GM12872 (cell line): ENCODE measurements at regions not wholly inside any gene's neighbourhood (a gene's known extent, or its start where the extent isn't known, plus 50 kb on each side); places are given as distances from the start of the nearest gene placed in this dataset.

Experiments used
- TF ChIP-seq, protein P1 (sequence below): IDR thresholded peaks from 3 replicates; pipeline ENCODE4 v1.5.1; 2011; ENCODE audit warnings: low read depth, mild to moderate bottlenecking, low read length, moderate library complexity; ENCODE audit not compliant: insufficient read depth

DNA sequence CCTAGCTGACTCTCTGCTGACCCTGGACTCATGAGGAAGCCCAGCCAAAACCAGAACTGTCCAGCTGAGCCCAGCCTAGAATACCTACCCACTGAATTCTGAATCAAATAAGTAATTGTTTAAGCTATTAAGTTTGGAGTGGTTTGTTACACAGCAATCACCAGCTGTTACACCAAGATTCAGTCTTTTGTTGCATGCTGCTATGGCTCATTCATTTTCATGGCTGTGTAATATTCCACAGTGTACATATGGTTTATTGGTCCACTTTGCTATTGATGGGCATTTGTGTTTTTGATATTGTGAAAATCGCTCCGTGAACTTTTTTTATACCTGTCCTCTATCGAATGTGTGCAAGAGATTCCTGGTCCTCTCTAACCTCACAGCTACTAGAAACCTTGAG is 156.4 kb downstream of the FGF18 start:
- TF ChIP-seq, protein P1, sequence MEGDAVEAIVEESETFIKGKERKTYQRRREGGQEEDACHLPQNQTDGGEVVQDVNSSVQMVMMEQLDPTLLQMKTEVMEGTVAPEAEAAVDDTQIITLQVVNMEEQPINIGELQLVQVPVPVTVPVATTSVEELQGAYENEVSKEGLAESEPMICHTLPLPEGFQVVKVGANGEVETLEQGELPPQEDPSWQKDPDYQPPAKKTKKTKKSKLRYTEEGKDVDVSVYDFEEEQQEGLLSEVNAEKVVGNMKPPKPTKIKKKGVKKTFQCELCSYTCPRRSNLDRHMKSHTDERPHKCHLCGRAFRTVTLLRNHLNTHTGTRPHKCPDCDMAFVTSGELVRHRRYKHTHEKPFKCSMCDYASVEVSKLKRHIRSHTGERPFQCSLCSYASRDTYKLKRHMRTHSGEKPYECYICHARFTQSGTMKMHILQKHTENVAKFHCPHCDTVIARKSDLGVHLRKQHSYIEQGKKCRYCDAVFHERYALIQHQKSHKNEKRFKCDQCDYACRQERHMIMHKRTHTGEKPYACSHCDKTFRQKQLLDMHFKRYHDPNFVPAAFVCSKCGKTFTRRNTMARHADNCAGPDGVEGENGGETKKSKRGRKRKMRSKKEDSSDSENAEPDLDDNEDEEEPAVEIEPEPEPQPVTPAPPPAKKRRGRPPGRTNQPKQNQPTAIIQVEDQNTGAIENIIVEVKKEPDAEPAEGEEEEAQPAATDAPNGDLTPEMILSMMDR: no peak

DNA sequence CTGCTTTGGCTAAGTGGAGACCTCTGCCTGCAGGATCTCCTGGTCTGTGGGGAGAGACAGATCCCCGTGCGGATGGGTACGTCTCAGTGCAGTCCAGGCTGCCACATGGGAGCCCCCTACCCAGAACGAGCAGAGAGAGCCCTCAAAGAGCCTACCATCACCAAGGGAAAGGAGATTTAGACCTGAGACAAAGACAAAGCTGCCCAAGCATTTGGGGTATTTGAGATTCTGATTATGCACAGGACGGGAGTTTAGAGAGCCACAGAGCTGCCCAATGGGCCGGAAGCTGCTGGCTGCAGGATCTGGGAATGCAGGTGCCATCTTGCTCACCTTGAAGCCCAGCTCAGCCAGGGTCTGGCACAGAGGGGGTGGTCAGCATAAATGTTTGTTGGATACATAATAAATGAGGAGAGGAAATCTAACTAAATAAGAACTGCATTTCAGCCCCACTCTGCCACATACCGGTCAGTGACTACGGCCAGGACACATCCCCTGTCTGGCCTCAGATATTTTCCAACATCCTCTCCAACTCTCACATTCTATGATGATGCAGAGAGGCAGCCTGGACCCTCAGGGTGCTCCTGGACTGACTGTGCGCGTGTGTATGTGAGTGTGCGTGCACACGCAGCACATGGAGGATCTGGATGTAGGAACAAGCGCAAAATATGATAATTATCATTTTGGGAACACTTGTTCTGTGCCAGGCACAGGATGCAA is 157.8 kb downstream of the FGF18 start:
- TF ChIP-seq, protein P1: no peak

DNA sequence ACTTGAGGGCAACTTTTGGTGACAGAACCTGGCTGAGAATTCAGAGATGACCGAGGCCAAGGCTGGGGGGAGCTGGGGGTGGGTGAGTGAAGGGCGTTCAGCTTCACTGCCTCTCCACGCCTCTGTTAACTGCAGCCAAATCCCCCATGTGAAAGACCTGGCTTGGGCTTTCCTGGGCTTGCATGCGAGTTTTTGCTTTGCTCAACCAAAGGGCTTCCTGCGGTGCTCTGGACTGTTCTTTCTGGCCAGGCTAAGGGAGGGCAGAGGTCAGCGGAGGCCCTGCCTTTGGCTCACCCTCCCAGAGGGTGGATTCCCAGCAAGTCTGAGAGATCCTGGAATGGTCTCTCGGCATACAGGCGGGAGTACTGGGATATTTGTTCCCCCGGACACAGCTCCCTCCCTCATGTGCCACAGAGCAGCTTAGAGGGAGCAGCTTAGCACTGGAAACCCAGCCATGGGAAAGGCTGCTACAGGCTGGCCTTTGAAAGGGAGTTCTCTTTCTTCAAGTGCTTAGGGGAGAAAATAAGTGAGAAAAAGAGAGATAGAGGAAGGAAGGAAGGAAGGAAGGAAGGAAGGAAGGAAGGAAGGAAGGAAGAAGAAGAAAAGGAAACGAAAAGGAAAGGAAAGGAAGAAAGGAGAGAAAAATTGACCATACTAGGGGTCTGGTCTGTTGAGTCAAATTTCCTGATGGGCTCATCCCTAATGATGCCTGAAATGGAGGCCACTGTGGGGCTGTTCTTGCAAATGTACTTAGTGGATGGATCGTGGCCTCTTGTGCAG is 158.8 kb downstream of the FGF18 start:
- TF ChIP-seq, protein P1: no peak

DNA sequence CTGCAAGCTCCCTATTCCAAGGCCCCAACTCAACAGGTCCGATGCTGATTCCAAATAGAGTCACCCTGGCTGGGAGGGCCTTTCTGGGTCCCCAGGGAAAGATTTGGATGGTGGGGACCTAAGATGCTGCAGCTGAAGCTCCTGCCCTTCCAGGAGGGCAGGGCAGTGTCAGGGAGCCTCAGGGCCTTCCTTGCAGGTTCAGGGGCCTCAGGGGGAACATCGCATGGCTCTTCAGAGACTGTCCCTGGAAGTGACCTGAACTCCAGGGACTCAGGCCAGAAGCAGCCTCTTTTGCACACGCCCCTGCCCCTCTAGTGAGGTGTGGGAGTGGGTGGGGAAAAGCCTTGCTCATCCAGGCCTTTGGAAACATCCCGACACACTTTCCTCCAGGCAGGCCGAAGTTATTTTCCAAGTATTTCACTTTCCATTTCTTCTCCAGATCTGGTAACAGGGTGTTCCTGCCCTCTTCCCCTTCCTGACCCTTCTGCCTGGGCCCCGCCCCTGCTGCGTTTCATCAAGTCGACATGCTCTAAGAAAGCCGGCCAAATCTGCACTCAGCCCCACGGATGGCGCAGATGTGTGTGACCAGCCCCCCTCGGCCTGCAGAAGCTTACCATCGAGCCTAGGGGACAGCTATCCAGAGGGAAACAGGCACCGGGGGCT is 159.5 kb downstream of the FGF18 start:
- TF ChIP-seq, protein P1: no peak

DNA sequence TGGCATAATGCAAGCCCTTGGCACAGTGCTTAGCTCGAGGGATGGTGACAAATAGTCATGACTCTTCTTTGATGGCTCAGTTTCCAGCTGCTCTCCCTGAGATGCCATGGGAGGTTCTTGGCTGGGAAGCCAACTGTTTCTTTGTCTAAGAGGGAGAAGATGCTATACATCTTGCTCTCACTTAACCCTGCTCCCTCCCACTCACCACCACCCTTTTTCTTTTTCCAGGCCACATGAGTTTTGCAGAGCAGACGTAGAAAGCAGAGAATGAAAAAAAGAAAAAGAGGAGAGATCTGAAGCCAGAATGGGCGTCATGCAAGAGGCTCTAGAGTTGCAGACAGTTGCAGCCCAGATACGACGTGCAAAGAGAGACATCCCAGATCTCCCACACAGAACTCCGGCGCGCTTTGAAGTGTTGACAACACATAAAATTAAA is 160.5 kb downstream of the FGF18 start:
- TF ChIP-seq, protein P1: no peak

DNA sequence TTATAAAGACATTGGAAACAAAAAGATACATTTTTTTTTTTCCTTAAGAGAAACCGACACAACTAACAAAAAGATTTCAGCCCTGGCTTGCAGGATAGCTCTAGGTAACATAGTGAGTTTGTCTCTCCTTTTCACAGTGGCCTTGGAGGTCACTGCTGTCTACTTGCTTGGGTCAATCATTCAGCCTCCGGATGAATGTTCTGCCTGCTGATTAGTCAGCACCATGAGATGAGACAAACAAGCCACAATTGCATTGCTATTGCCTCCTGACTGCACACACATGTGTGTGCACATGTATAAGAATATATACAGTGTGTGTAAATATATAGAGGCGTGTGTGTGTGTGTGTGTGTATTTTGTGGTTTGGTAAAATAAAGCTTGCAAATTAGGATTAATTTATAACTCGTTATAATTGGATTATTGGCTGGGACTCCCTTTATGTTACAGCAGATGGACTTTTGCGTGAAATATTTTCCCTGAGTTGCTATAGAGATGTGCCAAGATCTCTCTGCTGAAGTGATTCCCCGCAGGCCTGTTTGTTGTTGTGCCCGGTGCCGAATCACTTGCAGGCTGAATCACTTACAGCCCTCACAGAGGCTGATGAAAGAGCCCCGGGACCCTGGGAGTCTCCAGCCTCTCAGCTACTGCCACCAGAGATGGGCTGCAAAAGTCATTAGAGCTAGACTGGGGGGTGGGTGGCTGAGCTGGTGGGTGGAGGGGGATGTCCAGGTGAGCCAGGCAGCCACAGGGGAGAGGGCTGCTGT is 161.2 kb downstream of the FGF18 start:
- TF ChIP-seq, protein P1: no peak
